ENCODE measurements at regions not wholly inside any gene's neighbourhood (a gene's known extent, or its start where the extent isn't known, plus 50 kb on each side); places are given as distances from the start of the nearest gene placed in this dataset.

DNA sequence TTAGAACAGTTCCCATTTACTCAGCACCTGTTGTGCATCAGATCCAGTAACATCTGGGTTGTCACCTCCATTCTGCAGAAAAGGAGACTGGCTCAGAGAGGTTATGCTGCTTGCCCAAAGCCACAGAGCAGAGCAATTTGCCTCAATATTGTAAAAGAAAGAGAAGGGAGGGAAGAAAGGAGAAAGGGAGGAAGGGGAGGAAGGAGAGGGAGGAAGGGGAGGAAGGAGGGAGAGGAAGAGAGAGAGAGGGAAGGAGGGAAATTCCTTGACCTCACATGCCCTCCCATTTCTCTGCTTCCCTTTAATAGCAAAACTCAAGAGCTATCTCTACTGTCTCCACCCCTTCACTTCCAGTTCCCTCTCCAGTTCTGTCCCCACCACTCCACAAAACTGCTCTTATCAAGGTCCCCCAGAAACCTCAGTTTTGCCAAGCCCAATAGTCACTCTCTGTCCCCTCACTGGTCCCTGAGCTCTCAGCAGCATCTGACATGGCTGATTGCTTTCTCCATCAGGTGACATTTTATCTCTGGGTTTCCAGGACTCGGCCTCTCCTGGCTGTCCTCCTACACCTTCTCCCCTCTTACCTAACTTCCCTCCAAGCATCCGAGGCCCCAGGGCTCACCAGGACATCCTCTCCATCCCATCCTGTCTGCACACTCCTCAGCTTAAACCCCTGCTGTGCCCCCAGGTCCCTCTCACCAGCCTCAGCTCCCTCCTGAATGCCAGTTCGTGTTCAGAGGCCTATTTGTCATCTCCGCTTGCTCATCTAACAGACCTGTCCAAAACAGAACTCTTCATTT is 104.7 kb upstream of the LINGO1 start:
- TF ChIP-seq POLR2AphosphoS5 (IDR thresholded peaks at IDR 0.05): no peak
- TF ChIP-seq, protein P1, sequence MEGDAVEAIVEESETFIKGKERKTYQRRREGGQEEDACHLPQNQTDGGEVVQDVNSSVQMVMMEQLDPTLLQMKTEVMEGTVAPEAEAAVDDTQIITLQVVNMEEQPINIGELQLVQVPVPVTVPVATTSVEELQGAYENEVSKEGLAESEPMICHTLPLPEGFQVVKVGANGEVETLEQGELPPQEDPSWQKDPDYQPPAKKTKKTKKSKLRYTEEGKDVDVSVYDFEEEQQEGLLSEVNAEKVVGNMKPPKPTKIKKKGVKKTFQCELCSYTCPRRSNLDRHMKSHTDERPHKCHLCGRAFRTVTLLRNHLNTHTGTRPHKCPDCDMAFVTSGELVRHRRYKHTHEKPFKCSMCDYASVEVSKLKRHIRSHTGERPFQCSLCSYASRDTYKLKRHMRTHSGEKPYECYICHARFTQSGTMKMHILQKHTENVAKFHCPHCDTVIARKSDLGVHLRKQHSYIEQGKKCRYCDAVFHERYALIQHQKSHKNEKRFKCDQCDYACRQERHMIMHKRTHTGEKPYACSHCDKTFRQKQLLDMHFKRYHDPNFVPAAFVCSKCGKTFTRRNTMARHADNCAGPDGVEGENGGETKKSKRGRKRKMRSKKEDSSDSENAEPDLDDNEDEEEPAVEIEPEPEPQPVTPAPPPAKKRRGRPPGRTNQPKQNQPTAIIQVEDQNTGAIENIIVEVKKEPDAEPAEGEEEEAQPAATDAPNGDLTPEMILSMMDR (IDR thresholded peaks at IDR 0.05; ENCODE audit: poor library complexity, severe bottlenecking): no peak
- no peak for TF ChIP-seq EP300 (conservative IDR thresholded peaks at IDR 0.05; ENCODE audit: poor library complexity, severe bottlenecking)

Measured in neural cell (in vitro differentiated cells).